GM12878 (cell line): ENCODE measurements at regions not wholly inside any gene's neighbourhood (a gene's known extent, or its start where the extent isn't known, plus 50 kb on each side); places are given as distances from the start of the nearest gene placed in this dataset.

ENCODE experiments used
- ATAC-seq: fragments of 200-7000 bp; cut with Tn5 transposase; 3 replicates; pipeline ENCODE4 v1.9.1; 2020; ENCODE audit warnings: mild to moderate bottlenecking, moderate library complexity
- BruUV-seq: library from RNA; stranded (reverse); fragments of 400-500 nt; replicated peaks from 2 replicates; lab custom pipeline; 2021; lab: Mats Ljungman, UMichigan
- CTCF ChIA-PET: fragments of 300-600 bp; sonication (Branson Sonifier 250); formaldehyde crosslinking; extraction: SDS; loops from one replicate; lab custom pipeline; 2021; ENCODE audit warnings: inconsistent platforms; lab: Yijun Ruan, JAX
- POLR2A ChIA-PET: fragments of 350-600 bp; formaldehyde crosslinking; extraction: SDS; loops from one replicate; lab custom pipeline; 2021; ENCODE audit warnings: inconsistent platforms; lab: Charles Lee
- RAD21 ChIA-PET: fragments of 300-600 bp; sonication (Branson Sonifier 250); formaldehyde crosslinking; loops from one replicate; lab custom pipeline; 2023; ENCODE audit warnings: antibody characterized with exemption; ENCODE audit not compliant: unreplicated experiment; lab: Charles Lee
- SMC1A ChIA-PET: fragments of 300-600 bp; sonication (Branson Sonifier 250); formaldehyde crosslinking; loops from one replicate; lab custom pipeline; 2023; ENCODE audit not compliant: unreplicated experiment, uncharacterized antibody; lab: Charles Lee
- DNase-seq: peaks from one replicate; pipeline ENCODE4 v3.0.0-alpha.2; 2011; ENCODE audit warnings: low read depth, low spot score
- FAIRE-seq: peaks from 3 replicates; lab custom pipeline; 2011; peaks lifted over from hg19 to GRCh38; lab: Jason Lieb, UNC
- H2AFZ ChIP-seq: 2 replicates; pipeline ENCODE4 v1.6.0; 2011; ENCODE audit warnings: low read depth, low read length, control low read depth; ENCODE audit not compliant: control insufficient read depth
- H3K27ac ChIP-seq: 2 replicates; pipeline ENCODE4 v1.5.1; 2011; ENCODE audit warnings: control low read depth; ENCODE audit not compliant: control insufficient read depth, insufficient read depth
- H3K27me3 ChIP-seq, 2 experiments: replicated peaks in 1 of 2; 2 replicates each; pipeline versions ENCODE4 v1.6.0 to v1.6.1; 2011; ENCODE audit warnings: low read length in 1 of 2; ENCODE audit not compliant: control insufficient read depth in 2 of 2, insufficient read depth in 2 of 2
- H3K36me3 ChIP-seq, 2 experiments: 2 replicates each; pipeline ENCODE4 v1.5.1; 2011; ENCODE audit warnings: low read length in 1 of 2; ENCODE audit not compliant: control insufficient read depth in 2 of 2, insufficient read depth in 2 of 2
- H3K4me1 ChIP-seq: 2 replicates; pipeline ENCODE4 v1.6.1; 2011; ENCODE audit warnings: mild to moderate bottlenecking, low read length, moderate library complexity, mixed read lengths; ENCODE audit not compliant: control insufficient read depth, insufficient read depth
- H3K4me2 ChIP-seq: 2 replicates; pipeline ENCODE4 v1.6.0; 2011; ENCODE audit warnings: control low read depth; ENCODE audit not compliant: control insufficient read depth, insufficient read depth
- H3K4me3 ChIP-seq: fragments of 200-600 bp; sonication (generic); 2 replicates; pipeline ENCODE4 v1.5.1; 2016
- H3K79me2 ChIP-seq: 2 replicates; pipeline ENCODE4 v1.6.0; 2011; ENCODE audit warnings: low read length; ENCODE audit not compliant: control insufficient read depth, insufficient read depth
- H3K9ac ChIP-seq: 2 replicates; pipeline ENCODE4 v1.8.0; 2011; ENCODE audit warnings: low read length, control low read depth, mixed read lengths; ENCODE audit not compliant: control insufficient read depth, insufficient read depth
- H3K9me3 ChIP-seq: replicated peaks from 3 replicates; pipeline ENCODE4 v1.5.1; 2011; ENCODE audit warnings: mild to moderate bottlenecking, low read length; ENCODE audit not compliant: control insufficient read depth, insufficient read depth
- H4K20me1 ChIP-seq: 2 replicates; pipeline ENCODE4 v1.6.0; 2011; ENCODE audit not compliant: control insufficient read depth, insufficient read depth
- BCL3 ChIP-seq: IDR thresholded peaks from 2 replicates; pipeline ENCODE4 v1.6.1; 2011; ENCODE audit warnings: borderline replicate concordance, low read depth, mild to moderate bottlenecking, moderate library complexity, low read length; ENCODE audit not compliant: insufficient read depth, poor library complexity, severe bottlenecking
- BHLHE40 ChIP-seq, 2 experiments: fragments of 450-650 bp in 1 of 2; IDR thresholded peaks; 2 replicates each; pipeline ENCODE4 v1.6.1; 2011 to 2017; ENCODE audit warnings: low read depth in 2 of 2, borderline replicate concordance in 1 of 2, improper control_type of control experiment in 1 of 2, low read length in 1 of 2, mild to moderate bottlenecking in 1 of 2
- CBFB ChIP-seq: IDR thresholded peaks from 2 replicates; pipeline ENCODE4 v1.6.1; 2016; ENCODE audit warnings: antibody characterized with exemption, low read depth
- CBX3 ChIP-seq: fragments of 200-600 bp; sonication (generic); IDR thresholded peaks from 2 replicates; pipeline ENCODE4 v1.6.1; 2016; ENCODE audit warnings: low read depth, borderline replicate concordance
- HSF1 ChIP-seq: fragments of 150-350 bp; IDR thresholded peaks from 2 replicates; pipeline ENCODE4 v1.6.1; 2014; ENCODE audit warnings: mild to moderate bottlenecking, low read depth, low read length
- IRF3 ChIP-seq: fragments of 450-650 bp; IDR thresholded peaks from 2 replicates; pipeline ENCODE4 v1.6.1; 2014; ENCODE audit warnings: mild to moderate bottlenecking
- KAT2A ChIP-seq: conservative IDR thresholded peaks from 2 replicates; pipeline ENCODE4 v1.6.1; 2011; ENCODE audit warnings: low read depth, low read length; ENCODE audit not compliant: control insufficient read depth
- RELB ChIP-seq: fragments of 450-650 bp; IDR thresholded peaks from 2 replicates; pipeline ENCODE4 v1.6.1; 2017; ENCODE audit warnings: low read depth, mild to moderate bottlenecking, moderate library complexity
- SIX5 ChIP-seq: IDR thresholded peaks from 2 replicates; pipeline ENCODE4 v1.6.1; 2011; ENCODE audit warnings: mild to moderate bottlenecking, low read depth, low read length, moderate library complexity; ENCODE audit not compliant: severe bottlenecking
- TAF1 ChIP-seq: IDR thresholded peaks from 2 replicates; pipeline ENCODE4 v1.6.1; 2011; ENCODE audit warnings: mild to moderate bottlenecking, low read depth, low read length, borderline replicate concordance
- TCF7 ChIP-seq: IDR thresholded peaks from 2 replicates; pipeline ENCODE4 v1.6.1; 2014; ENCODE audit warnings: antibody characterized with exemption, borderline replicate concordance
- ZNF207 ChIP-seq: fragments of 450-650 bp; IDR thresholded peaks from 2 replicates; pipeline ENCODE4 v1.6.1; 2014; ENCODE audit warnings: antibody characterized with exemption, mild to moderate bottlenecking, borderline replicate concordance
- WGBS: methylation state at CpG from one replicate; pipeline ENCODE4 v1.1.6; 2016; ENCODE audit warnings: low lambda C conversion rate; ENCODE audit not compliant: insufficient replicate concordance, insufficient coverage; ENCODE audit errors: missing lambda C conversion rate; 5-methylcytosine and 5-hydroxymethylcytosine counted together
- in situ Hi-C: fragments of 300-500 bp; cut with MboI; formaldehyde crosslinking; loops from 9 replicates; pipeline ENCODE4 v1.14.3; 2018; ENCODE audit warnings: mixed read lengths
- intact Hi-C: fragments of 100-400 bp; cut with micrococcal nuclease; formaldehyde crosslinking; loops from one replicate; pipeline ENCODE4 v1.14.2; 2022; ENCODE audit not compliant: unreplicated experiment

- no peak for TF ChIP-seq IRF3
- TF ChIP-seq, all 136 proteins: peak for 0
Measured at GRCh38 chr2:153232464-153232863, 246.1 kb downstream of the RPRM start (continued).

- no peak overlapping the region for H2AFZ ChIP-seq
- intact Hi-C loops: no loop called here
- H3K9ac ChIP-seq: no peak overlapping the region
- in situ Hi-C loops: no loop called here
- ChIA-PET RAD21 (no interaction called here), CTCF (no interaction called here), SMC1A (interaction anchor here (0.9 kb wide), 1 partner anchor 11 kb away, joined by 5 read pairs; no protein-coding TSS in a partner anchor), POLR2A (no interaction called here)
- WGBS: 21% methylated on average over 5 of the region's 5 CpGs
- H3K9me3 ChIP-seq: no peaks in the 10 kb centered on the region; the same call in 1 of the 3 replicates
- no peak for FAIRE-seq
- H3K27ac ChIP-seq: no peak overlapping the region
- no peaks in the 10 kb centered on the region for H3K79me2 ChIP-seq
- no peak overlapping the region for H3K4me3 ChIP-seq
- DNase-seq: no peak
- H3K36me3 ChIP-seq: no peaks in the 10 kb centered on the region
- H3K4me2 ChIP-seq: no peak overlapping the region
- ATAC-seq: no peak
- H3K27me3 ChIP-seq: no peaks in the 10 kb centered on the region
- BruUV-seq: no TSS peak
- H3K4me1 ChIP-seq: peaks cover 2% of the 10 kb centered on the region; the same call in 1 of the 2 replicates
- no peaks in the 10 kb centered on the region for H4K20me1 ChIP-seq
- TF ChIP-seq TCF7 (no peak), ZNF207 (no peak), SIX5 (no peak), CBX3 (no peak), TAF1 (no peak), RELB (no peak), HSF1 (no peak), KAT2A (no peak), CBFB (no peak), BHLHE40 (IDR thresholded peaks at IDR 0.05; ENCODE audit: borderline replicate concordance in 1 of 2, low read depth in 2 of 2, low read length in 1 of 2) (no peak), BCL3 (no peak)
Measured at GRCh38 chr2:153230977-153231376, 247.6 kb downstream of the RPRM start.
